ENCODE measurements at regions not wholly inside any gene's neighbourhood (a gene's known extent, or its start where the extent isn't known, plus 50 kb on each side); places are given as distances from the start of the nearest gene placed in this dataset.

DNA sequence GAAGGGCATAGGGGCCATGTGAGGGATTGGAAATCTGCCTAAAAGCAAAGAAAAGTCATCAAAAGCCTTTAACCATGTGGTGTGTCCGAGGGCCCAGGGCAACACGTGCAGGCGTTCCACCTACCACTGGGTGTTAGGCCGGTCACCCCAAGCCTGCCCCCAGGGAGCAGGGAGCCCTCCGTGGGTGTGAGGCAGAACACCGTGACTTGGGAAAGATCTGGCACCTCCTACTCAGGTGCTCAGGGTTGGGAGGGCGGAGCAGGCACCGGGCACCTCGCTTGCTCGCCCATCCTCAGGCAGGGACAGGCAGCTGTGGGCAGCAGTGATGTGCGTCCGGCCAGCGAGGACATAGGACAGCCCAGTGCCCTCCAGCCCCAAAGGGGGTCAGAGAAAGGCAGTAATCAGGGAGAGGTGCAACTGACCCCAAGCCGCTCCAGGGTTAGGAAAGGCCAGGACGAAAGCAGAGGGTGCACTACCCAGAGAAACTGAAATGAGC is 80.7 kb upstream of the CHST15 start:
- TF ChIP-seq, protein P1, sequence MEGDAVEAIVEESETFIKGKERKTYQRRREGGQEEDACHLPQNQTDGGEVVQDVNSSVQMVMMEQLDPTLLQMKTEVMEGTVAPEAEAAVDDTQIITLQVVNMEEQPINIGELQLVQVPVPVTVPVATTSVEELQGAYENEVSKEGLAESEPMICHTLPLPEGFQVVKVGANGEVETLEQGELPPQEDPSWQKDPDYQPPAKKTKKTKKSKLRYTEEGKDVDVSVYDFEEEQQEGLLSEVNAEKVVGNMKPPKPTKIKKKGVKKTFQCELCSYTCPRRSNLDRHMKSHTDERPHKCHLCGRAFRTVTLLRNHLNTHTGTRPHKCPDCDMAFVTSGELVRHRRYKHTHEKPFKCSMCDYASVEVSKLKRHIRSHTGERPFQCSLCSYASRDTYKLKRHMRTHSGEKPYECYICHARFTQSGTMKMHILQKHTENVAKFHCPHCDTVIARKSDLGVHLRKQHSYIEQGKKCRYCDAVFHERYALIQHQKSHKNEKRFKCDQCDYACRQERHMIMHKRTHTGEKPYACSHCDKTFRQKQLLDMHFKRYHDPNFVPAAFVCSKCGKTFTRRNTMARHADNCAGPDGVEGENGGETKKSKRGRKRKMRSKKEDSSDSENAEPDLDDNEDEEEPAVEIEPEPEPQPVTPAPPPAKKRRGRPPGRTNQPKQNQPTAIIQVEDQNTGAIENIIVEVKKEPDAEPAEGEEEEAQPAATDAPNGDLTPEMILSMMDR (IDR thresholded peaks at IDR 0.05; ENCODE audit: poor library complexity): no peak
- TF ChIP-seq EZH2phosphoT487 (IDR thresholded peaks at IDR 0.05; ENCODE audit: low read depth, severe bottlenecking, unreplicated experiment): no peak
- no peak for TF ChIP-seq EZH2 (IDR thresholded peaks at IDR 0.05; ENCODE audit: borderline replicate concordance)
- H4K20me1 ChIP-seq (ENCODE audit: insufficient read depth, poor library complexity, severe bottlenecking): no peaks in the 10 kb centered on the region
- no peak for DNase-seq (ENCODE audit: low spot score)
- no peak overlapping the region for H3K27ac ChIP-seq
- no peaks in the 10 kb centered on the region for H3K79me2 ChIP-seq
- no peaks in the 10 kb centered on the region for H3K4me1 ChIP-seq (ENCODE audit: insufficient read depth)
- no peak overlapping the region for H2AFZ ChIP-seq
- H3K9me2 ChIP-seq (replicated peaks; ENCODE audit: insufficient read depth): no peaks in the 10 kb centered on the region
- H3K4me2 ChIP-seq: no peak overlapping the region
- no peaks in the 10 kb centered on the region for H3K9me3 ChIP-seq (ENCODE audit: low read depth)
- 91% methylated on average over 13 of the region's 15 CpGs for WGBS (ENCODE audit: low lambda C conversion rate, missing lambda C conversion rate)
- H3K4me3 ChIP-seq: no peak overlapping the region
- no peaks in the 10 kb centered on the region for H3K27me3 ChIP-seq
- H3K36me3 ChIP-seq (replicated peaks; ENCODE audit: insufficient read depth, low read depth): no peaks in the 10 kb centered on the region

DNA sequence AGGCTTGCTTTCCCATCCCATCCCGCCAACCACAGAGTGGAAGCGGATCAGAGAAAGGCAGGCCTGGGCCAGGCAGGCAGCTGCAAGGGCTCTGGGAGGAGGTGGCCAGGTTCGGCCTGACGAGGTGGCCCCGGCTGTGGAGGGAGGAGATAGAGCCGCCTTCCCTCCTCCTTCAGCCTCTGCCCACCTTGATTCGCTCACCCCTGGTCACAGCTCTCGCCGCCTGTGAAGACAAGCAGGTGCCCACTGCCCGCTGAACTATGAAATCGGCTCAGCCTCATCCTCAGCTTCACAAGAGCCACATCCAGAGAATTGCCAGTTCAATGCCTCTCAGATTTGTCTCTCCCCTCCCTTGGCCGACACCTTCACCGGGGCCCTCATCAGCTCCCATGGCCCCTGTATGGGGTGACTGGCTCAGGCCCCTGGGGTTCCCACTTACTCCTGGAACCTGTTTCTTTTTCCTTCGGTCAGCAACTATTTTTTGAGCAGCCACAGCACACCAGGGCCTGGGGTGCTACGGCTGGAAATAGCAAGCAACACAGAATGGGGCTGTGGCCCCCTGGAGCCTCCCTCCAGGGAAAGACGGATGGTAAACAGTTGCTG is 80.0 kb upstream of the CHST15 start:
- H3K9me2 ChIP-seq (replicated peaks; ENCODE audit: insufficient read depth): no peaks in the 10 kb centered on the region
- no peaks in the 10 kb centered on the region for H4K20me1 ChIP-seq (ENCODE audit: insufficient read depth, poor library complexity, severe bottlenecking)
- H3K27ac ChIP-seq: no peak overlapping the region
- H3K79me2 ChIP-seq: no peaks in the 10 kb centered on the region
- TF ChIP-seq, protein P1 (IDR thresholded peaks at IDR 0.05; ENCODE audit: poor library complexity): no peak
- TF ChIP-seq EZH2 (IDR thresholded peaks at IDR 0.05; ENCODE audit: borderline replicate concordance) (no peak), EZH2phosphoT487 (IDR thresholded peaks at IDR 0.05; ENCODE audit: low read depth, severe bottlenecking, unreplicated experiment) (no peak)
- H3K4me3 ChIP-seq: no peak overlapping the region
- no peak overlapping the region for H3K4me2 ChIP-seq
- H3K36me3 ChIP-seq (replicated peaks; ENCODE audit: insufficient read depth, low read depth): no peaks in the 10 kb centered on the region
- no peaks in the 10 kb centered on the region for H3K9me3 ChIP-seq (ENCODE audit: low read depth)
- WGBS (ENCODE audit: low lambda C conversion rate, missing lambda C conversion rate): 90% methylated on average over 16 of the region's 16 CpGs
- no peak overlapping the region for H2AFZ ChIP-seq
- no peak for DNase-seq (ENCODE audit: low spot score)
- H3K27me3 ChIP-seq: no peaks in the 10 kb centered on the region
- H3K4me1 ChIP-seq (ENCODE audit: insufficient read depth): no peaks in the 10 kb centered on the region

DNA sequence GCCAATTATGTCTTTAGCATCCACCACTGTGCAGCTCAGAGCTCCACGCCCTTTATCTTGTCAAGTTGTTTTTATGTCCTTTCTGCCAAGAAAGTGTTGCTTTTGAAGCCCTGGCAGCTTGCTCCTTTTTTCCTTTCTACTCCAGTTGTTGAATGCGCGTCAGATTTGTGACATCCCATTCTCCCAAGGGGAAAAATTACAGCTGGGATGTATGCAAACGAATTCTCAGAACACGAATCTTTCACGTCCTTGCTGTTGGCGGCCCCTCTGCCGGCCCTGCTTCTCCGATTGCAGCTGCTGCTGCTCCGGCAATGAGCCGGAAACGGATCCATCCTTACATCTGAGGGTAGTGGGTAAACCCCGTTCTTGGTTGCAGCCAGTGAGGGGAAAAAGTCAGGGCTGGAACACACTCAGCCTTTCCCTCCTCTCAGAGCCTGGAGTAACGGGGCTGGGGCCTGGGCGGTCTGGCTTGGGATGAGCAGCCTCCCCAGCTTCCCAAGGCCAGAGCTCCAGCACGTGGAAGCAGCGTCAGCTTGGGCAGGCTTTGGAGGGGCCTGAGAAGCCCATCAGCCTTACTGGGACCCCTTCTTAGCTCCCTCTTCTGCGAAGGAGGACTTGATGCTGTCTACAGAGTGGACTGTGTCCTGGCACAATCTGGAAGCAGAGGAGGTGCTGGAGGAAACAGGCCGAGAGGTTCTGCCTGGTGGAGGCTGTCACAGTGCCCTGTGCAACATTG is 79.0 kb upstream of the CHST15 start:
- Histone ChIP-seq H3K27ac (no peak overlapping the region), H3K36me3 (replicated peaks; ENCODE audit: insufficient read depth, low read depth) (no peaks in the 10 kb centered on the region), H3K27me3 (no peaks in the 10 kb centered on the region), H4K20me1 (ENCODE audit: insufficient read depth, poor library complexity, severe bottlenecking) (no peaks in the 10 kb centered on the region), H3K9me2 (replicated peaks; ENCODE audit: insufficient read depth) (no peaks in the 10 kb centered on the region), H3K4me3 (no peak overlapping the region), H3K79me2 (no peaks in the 10 kb centered on the region), H3K4me2 (no peak overlapping the region), H3K4me1 (ENCODE audit: insufficient read depth) (no peaks in the 10 kb centered on the region), H2AFZ (no peak overlapping the region), H3K9me3 (ENCODE audit: low read depth) (no peaks in the 10 kb centered on the region)
- TF ChIP-seq EZH2phosphoT487 (IDR thresholded peaks at IDR 0.05; ENCODE audit: low read depth, severe bottlenecking, unreplicated experiment): no peak
- no peak for TF ChIP-seq EZH2 (IDR thresholded peaks at IDR 0.05; ENCODE audit: borderline replicate concordance)
- WGBS (ENCODE audit: low lambda C conversion rate, missing lambda C conversion rate): 90% methylated on average over 19 of the region's 19 CpGs
- DNase-seq (ENCODE audit: low spot score): no peak

DNA sequence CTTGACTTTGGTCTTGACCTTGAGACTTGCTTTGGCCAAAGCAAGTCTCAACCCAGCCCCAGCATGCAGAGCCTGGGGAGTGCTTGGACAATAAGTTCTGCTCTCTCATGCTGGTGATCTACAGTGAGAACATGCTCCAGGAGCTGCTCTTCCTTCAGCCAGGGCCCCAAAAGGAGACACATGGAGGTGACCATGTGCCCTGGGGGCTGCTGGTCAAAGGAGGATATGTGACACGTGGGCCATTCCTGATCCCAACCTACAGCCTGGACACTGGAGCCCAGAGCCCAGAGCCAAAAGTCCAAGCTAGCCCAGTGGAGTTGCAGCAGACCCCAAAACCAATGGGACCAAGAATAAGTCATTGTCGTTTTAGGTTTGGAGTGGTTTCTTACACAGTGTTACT is 78.2 kb upstream of the CHST15 start:
- H3K4me1 ChIP-seq (ENCODE audit: insufficient read depth): no peaks in the 10 kb centered on the region
- H2AFZ ChIP-seq: no peak overlapping the region
- no peaks in the 10 kb centered on the region for H3K36me3 ChIP-seq (replicated peaks; ENCODE audit: insufficient read depth, low read depth)
- no peak overlapping the region for H3K4me3 ChIP-seq
- no peak overlapping the region for H3K27ac ChIP-seq
- 92% methylated on average over 2 of the region's 2 CpGs for WGBS (ENCODE audit: low lambda C conversion rate, missing lambda C conversion rate)
- H3K4me2 ChIP-seq: no peak overlapping the region
- no peaks in the 10 kb centered on the region for H3K9me2 ChIP-seq (replicated peaks; ENCODE audit: insufficient read depth)
- TF ChIP-seq, protein P1 (IDR thresholded peaks at IDR 0.05; ENCODE audit: poor library complexity): no peak
- TF ChIP-seq EZH2 (IDR thresholded peaks at IDR 0.05; ENCODE audit: borderline replicate concordance): no peak
- TF ChIP-seq EZH2phosphoT487 (IDR thresholded peaks at IDR 0.05; ENCODE audit: low read depth, severe bottlenecking, unreplicated experiment): no peak
- H4K20me1 ChIP-seq (ENCODE audit: insufficient read depth, poor library complexity, severe bottlenecking): no peaks in the 10 kb centered on the region
- no peaks in the 10 kb centered on the region for H3K9me3 ChIP-seq (ENCODE audit: low read depth)
- no peaks in the 10 kb centered on the region for H3K27me3 ChIP-seq
- no peaks in the 10 kb centered on the region for H3K79me2 ChIP-seq
- no peak for DNase-seq (ENCODE audit: low spot score)
